ENCODE measurements at regions not wholly inside any gene's neighbourhood (a gene's known extent, or its start where the extent isn't known, plus 50 kb on each side); places are given as distances from the start of the nearest gene placed in this dataset.
"Not testable (repeated sequence)": the region's sequence is repeated elsewhere in the genome, so short reads cannot be mapped to it uniquely, and the experiment has no call there.

DNA sequence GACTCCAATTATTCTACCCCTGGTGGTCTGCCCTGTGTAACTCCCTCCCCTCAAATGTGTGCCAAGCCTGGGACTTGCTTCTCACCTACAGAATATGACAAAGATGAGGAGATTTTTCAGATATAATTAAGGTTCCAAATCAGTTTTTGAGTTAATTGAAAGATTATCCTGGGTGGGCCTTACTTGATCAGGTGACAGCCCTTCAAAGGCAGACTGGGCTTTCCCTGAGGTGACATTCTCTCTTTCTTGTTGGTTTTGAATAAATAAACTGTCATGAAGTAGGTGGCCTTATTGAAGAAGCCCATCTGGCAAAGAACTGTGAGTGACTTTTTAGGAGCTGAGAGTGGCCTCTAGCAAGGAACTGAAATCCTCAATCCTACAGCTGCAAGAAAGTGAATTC, 106.0 kb downstream of the BRMS1L start:
- no peak for DNase-seq

GRCh38 chr14:35931346-35931745, 105.2 kb downstream of the BRMS1L start:
- DNase-seq, result no peak

- no peak for DNase-seq
Observed at GRCh38 chr14:35929186-35929585, 103.0 kb downstream of the BRMS1L start.

- no peak for DNase-seq
Observed at GRCh38 chr14:35927727-35928126, 101.6 kb downstream of the BRMS1L start.

- no peak for DNase-seq
Observed at GRCh38 chr14:35925319-35925718, 99.2 kb downstream of the BRMS1L start.

GRCh38 chr14:35922590-35922989, 96.5 kb downstream of the BRMS1L start:
- not testable (repeated sequence) for DNase-seq

GRCh38 chr14:35921745-35922144, 95.6 kb downstream of the BRMS1L start:
- no peak for DNase-seq
